Astrocyte of the hippocampus (primary cell): ENCODE measurements at regions not wholly inside any gene's neighbourhood (a gene's known extent, or its start where the extent isn't known, plus 50 kb on each side); places are given as distances from the start of the nearest gene placed in this dataset.
A peak's percentile ranks its signal among the peaks of the same experiment; 100 is the strongest.

Experiments
- DNase-seq: peaks from one replicate; pipeline ENCODE4 v3.0.0; 2011; ENCODE audit warnings: low read depth, low spot score

DNA sequence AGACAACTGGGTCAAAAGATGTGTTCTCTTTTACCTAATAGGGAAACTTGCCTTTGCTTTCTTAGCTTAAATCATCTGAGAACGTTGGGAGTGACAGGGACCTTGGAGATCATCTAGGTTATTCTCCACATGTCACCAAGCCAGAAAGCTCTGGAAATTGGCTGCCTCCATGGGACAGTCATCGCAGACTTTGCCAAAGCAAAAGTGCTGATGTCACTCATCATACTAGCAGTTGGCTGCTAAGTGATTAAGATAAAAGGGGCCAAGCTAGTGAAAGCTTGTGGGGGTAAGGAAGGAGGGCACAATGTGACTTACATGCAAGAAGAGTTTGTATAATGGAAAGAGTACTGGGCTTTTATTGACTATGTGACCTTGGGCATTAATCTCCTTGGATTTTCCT, 198.0 kb upstream of the PFN2 start:
- peak; percentile 50 for DNase-seq

DNA sequence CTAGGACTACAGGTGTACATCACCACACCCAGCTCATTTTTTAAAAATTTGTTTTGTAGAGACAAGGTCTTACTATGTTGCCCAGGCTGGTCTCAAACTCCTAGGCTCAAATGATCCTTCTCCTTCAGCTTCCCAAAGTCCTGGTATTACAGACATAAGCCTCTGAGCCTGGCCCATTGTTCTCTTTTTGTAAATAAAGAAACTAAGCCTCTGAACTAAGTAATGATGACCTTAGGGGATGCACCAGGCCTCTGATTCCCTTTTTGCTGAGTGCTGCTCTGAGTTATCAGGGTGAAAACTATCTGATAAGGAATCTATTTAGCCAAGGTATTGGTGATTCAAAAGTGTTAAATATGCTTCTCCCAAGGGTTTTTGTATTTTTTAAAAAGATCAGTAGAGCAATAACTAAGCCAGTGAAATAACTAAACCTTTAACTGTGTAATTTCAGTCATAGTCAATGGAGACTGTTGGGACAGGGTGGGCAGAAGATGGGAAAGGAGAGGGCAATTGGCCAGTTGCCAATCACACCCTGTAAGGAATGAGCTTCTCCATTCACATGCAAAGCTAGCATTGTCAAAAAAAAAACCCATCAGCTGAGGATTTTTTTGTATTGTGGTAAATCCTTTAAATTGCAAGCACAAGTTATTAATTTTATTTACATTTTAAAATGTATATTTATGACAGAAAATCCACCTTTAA, 194.8 kb upstream of the PFN2 start:
- DNase-seq = no peak

DNA sequence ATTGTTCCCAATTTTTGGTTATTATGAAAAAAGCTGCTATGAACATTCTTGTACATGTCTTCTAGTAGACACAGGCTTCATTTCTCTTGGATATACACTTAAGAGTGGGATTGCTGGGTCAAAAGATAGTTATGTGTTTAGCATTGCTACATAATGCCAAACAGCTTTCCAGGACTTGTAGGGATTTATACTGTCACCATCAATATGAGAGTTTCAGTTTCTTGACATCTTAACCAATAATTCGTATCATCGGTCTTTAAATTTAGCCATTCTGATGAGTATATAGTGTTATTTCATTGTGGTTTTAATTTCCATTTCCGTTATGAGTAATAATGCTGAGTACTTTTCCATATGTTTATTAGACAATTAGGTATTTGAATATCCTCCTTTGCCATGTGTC, 190.3 kb upstream of the PFN2 start:
- DNase-seq = no peak

DNA sequence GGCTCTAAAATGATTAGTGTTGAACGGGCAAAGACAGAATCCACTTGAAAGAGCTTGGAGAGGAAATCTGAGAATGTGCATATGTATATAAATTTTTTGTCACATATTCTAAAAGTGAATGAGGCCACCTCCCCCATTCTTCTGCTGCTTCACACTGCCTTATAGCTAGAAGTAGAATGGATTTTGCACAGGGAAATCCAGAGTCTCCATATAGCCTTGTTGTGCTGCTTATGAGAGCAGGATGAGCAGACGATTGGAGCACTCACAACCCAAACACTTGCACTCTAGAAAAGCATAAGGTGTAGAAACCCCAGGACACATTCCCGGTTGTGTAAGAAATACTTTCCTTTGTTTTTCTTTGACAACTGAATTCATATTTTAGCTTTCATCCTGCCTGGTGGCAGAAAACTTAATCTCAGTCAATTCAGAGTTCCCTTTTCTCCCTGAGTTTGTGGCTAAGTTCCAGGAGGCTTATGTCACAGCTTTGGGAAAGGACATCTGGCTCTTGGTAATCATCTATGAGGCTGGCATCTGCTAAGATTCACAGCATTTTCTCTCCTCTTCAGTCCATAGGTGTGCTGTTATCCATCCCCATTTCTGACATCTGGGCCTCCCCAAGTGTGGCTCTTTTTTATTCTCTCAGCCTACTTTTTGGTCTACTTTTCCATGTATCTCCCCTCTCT, 188.4 kb upstream of the PFN2 start:
- DNase-seq = peak; percentile 55

DNA sequence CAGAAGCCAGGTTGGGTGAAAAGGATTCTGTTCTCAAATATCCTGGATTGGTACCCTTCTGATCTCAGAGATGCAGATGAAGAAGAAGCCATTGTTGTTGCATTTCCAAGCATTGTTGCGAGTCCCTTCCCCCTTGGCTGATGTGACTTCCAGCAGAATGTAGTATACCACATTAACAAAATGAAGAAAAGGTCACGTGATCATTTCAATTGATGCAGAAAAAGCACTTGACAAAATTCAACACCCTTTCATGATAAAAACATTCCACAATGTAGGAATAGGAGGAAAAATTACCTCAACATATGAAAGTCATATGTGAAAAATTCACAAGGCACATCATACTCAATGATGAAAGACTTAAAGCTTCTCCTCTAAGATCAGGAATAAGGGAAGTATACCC, 181.9 kb upstream of the PFN2 start:
- DNase-seq = no peak

GRCh38 chr3:150150633-150151032, 179.9 kb upstream of the PFN2 start:
- DNase-seq = no peak

- peak; percentile 13 for DNase-seq
These were observed 179.0 kb upstream of the PFN2 start for GRCh38 chr3:150149651-150150051.

DNA sequence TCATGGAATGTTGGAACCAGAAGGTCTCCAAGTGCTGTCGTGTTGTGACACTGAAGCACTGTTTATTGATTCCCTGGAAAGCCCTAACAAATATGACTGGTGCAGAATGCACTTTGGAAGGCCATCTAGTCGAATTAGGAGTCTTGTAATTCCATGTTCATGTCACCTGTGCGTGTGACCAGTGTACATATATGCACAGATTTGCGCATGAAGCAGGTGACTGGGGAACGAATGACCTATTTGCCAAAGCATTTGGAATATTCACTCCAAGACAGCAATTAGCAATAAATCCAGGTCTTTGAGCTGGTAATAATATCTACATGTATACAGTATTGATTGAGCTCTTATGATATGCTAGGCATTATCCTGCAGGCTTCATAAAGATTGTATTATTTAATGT, 177.5 kb upstream of the PFN2 start:
- DNase-seq = no peak

DNA sequence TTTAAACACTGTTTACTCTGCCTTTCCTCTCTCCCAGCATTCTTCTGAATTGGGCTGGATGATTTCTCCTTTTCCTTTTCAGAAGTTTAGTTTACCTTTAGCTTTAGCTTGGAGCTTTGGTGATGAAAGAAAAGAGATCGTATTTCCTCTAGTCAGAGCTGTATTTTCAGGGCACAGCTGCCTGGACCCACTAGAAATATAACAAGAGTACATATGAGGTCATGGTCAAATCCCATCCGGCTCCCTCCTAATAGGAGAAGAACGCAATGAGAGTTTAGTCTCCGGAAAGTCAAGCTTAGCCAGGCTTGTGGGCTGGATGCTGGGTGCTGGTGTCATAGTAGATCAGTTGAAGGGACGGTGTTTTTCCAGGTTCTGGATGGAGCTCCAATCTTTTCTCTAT, 177.1 kb upstream of the PFN2 start:
- DNase-seq = peak; percentile 43

DNA sequence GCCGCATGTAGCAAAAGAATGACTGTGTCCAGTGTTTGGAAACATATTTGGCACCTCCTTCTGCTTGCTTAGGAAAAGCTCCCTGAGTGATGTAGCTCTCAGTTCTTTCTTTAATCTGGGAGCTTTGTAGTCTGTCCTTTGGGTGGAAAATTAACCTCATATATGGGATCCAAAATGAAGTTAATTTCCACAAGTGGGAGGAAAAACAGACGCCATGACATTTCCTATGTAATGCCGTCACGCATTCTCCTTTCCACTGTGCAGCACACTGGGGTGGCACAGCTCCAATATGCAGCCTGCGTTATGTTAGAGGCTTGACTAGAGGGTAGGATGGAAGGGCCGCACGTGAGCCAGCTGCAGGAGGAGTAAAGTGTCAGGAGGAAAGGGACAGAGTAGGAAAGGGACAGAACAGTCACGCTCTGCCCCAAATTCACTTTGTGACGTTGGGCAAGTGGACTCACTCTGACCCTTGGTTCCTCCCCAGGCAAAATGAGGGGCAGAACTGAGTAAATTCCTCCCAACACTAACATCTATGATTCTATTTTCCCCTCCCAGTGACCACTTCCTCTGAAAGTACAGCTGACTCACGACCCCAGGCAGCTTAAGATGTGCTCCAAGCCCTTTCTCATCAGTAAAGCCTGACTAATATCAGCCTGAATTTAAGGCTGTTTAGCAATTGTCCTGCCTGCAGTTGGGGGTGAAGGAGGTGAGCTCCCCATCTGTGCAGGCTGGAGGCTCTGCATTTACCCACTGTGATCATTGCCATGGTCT, 176.5 kb upstream of the PFN2 start:
- DNase-seq = peak; percentile 87

GRCh38 chr3:150145659-150146058, 175.0 kb upstream of the PFN2 start:
- peak; percentile 88 for DNase-seq

GRCh38 chr3:150144191-150144708, 173.6 kb upstream of the PFN2 start:
- DNase-seq = no peak

- DNase-seq = peak; percentile 29
These were observed 172.2 kb upstream of the PFN2 start for GRCh38 chr3:150142936-150143335.

GRCh38 chr3:150141790-150142326, 171.2 kb upstream of the PFN2 start:
- DNase-seq = no peak

- no peak for DNase-seq
These were observed 170.1 kb upstream of the PFN2 start for GRCh38 chr3:150140614-150141321.

DNA sequence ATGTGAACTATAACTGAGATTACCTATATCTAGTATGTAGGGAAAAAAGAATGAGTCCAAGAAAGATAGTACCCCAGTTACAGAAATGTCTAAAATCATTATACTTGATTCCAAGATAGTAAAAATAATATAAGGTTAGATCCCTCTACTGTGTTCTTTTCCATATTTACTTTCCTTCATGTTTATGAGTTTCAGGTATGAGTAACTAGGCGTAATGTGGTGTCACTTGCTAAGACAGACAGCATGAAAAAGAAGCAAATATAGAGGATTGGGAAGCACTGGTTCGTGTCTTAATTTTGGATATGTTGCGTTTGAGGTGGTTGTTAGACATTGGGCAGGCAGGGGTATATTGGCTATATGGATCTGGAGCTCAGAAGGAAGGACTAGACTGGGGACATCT, 168.1 kb upstream of the PFN2 start:
- no peak for DNase-seq

DNA sequence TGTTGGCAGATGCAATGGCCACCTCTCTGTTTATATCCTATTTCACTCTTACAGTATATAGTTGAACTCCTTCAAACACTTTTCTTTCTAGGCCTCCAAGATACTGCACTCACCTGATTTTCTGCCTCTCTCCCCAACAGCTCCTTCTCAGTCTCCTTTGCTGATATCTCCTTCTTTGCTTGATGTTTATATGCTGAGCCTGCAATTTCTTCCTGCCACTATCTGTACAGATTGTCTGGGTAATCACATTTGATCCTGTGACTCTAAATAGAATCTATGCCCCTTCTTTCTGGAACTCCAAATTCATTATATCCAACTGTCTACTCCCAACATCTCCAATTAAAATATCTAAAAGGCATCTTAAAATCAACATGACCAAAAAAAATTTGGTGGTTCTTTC, 165.5 kb upstream of the PFN2 start:
- DNase-seq = no peak

- DNase-seq = peak; percentile 73
These were observed 164.6 kb upstream of the PFN2 start for GRCh38 chr3:150135287-150135721.

DNA sequence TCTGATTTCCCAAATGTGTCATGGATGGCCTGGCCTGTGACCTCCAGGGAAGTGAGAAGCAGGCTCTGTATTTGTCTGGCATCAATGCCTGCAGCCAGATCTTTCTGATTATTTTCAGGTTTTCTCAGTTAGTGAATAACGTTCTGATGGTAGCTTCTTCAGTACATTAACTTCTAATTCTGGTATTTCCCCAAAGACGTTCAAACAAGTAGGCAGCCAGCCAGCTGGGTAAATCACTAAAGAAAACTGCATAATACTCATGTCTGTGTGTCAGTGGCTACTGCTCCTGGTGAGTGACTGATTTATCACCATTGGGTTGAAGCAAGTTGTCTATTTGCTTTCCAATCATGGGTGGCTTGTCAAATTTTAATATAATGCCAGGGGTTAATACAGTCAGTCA, 162.6 kb upstream of the PFN2 start:
- peak; percentile 11 for DNase-seq

DNA sequence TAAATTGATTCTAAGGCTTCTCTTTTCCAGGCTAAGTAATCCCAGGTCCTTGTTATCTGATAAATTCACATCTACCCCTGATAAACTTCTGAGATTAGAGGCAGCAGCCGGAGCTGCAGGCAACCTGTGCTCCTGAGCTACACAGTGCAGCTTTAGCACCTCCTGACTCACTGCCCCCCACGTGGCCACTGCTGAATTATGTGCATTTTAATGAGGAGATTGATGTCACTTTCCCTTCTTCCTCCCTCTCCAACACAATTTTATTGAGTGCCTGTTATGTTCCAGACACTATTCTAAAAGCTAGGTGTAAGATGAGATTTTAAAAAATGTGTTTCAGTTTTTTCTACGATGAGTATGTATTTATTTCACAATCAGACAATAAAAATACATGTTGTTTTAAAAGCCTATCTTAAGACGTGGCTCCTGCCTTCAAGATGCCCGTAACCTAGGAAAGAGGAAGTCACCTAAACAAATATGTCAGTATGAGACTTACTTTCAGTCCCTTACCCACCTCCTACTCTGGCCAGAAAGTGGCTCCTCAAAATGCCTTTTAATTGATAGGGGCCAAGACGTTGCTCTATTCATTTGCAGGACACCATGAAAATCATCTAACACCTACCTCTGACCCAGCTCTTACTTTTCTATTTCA, 161.5 kb upstream of the PFN2 start:
- peak; percentile 75 for DNase-seq

GRCh38 chr3:150131663-150132062, 161.0 kb upstream of the PFN2 start:
- DNase-seq = no peak
